ENCODE measurements at regions not wholly inside any gene's neighbourhood (a gene's known extent, or its start where the extent isn't known, plus 50 kb on each side); places are given as distances from the start of the nearest gene placed in this dataset.

DNA sequence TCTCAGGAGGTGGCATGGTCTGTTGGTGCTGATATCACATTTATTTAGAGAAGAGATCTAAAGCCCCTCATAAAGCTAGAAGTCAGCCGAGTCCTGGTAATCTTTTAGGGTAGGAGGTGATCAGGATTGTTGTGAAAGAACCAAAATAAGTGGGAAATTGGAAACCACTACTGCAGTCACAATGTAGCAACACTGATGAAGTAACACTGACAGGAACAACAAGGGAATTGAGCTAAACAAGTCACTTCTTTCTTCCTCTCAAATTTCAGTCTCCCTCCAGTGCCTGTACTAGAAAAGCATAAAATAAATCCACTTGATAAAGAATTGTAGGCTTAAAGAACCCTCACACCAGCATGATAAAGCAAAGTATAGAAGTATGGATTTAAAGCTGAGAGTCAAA is 1509.0 kb downstream of the GRIK2 start:
- CTCF ChIA-PET: no interaction called here
- Histone ChIP-seq H3K9me3 (replicated peaks; ENCODE audit: control insufficient read depth, insufficient read depth, low read length) (no peaks in the 10 kb centered on the region), H3K4me3 (replicated peaks in 1 of 3; ENCODE audit: insufficient read depth in 1 of 3, low read depth in 1 of 3, low read length in 3 of 3) (no peak overlapping the region), H3K79me2 (ENCODE audit: control insufficient read depth, insufficient read depth, low read length) (no peaks in the 10 kb centered on the region), H3K36me3 (ENCODE audit: control insufficient read depth in 2 of 2, extremely low read depth in 1 of 2, insufficient read depth in 2 of 2, low read length in 2 of 2) (no peaks in the 10 kb centered on the region), H3K4me2 (ENCODE audit: insufficient read depth, low read length) (no peak overlapping the region), H3K9ac (replicated peaks; ENCODE audit: extremely low read depth, insufficient read depth, low read length) (no peak overlapping the region), H3K4me1 (ENCODE audit: control insufficient read depth, extremely low read depth, insufficient read depth, low read length) (no peaks in the 10 kb centered on the region), H3K27me3 (ENCODE audit: control insufficient read depth in 2 of 2, insufficient read depth in 2 of 2, low read length in 2 of 2) (no peaks in the 10 kb centered on the region), H3K27ac (ENCODE audit: insufficient read depth, low read depth, low read length) (no peak overlapping the region), H4K20me1 (replicated peaks; ENCODE audit: control insufficient read depth, extremely low read depth, insufficient read depth, low read length) (no peaks in the 10 kb centered on the region), H3K9me1 (replicated peaks; ENCODE audit: control insufficient read depth, extremely low read depth, insufficient read depth, low read length) (no peaks in the 10 kb centered on the region), H2AFZ (ENCODE audit: low read depth, low read length) (no peak overlapping the region)
- dilution Hi-C loops (cut with MboI; ENCODE audit: extremely low pct_ligation_motif_present, low sequenced_read_pairs): no loop called here
- TF ChIP-seq POLR2AphosphoS5 (IDR thresholded peaks at IDR 0.05; ENCODE audit: insufficient read depth, low read depth, low read length) (no peak), GATA2 (IDR thresholded peaks at IDR 0.05; ENCODE audit: insufficient read depth, insufficient read length, low read depth, low read length) (no peak), MYC (IDR thresholded peaks at IDR 0.05; ENCODE audit: low read depth, low read length) (no peak)
- TF ChIP-seq, protein P1, sequence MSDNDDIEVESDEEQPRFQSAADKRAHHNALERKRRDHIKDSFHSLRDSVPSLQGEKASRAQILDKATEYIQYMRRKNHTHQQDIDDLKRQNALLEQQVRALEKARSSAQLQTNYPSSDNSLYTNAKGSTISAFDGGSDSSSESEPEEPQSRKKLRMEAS (IDR thresholded peaks at IDR 0.05; ENCODE audit: insufficient read depth, insufficient read length): no peak
- no peak for DNase-seq (ENCODE audit: low read depth, low spot score)
- BruUV-seq (replicated peaks): no TSS peak
- intact Hi-C loops (cut with micrococcal nuclease): no loop called here
- POLR2A ChIA-PET: no interaction called here
- no peak for FAIRE-seq

DNA sequence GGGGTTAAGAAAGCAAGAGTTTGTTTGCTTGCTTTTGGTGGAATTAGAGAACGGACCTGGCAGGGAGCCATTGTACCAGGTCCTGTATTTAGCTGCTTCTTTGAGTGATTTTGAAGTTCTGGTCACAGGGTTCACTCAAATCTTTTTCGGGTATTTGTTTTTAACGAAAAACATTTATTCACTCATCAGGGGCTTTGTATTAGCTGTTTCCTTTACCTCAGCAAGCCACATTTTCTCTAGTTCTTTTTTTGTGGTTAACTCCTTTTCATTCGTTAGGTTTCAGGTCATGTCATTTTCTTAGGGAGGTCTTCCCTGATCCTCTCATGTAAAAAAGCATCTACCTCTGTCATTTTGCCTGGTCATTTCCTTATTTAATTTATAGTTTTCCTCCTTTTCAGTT is 1502.2 kb downstream of the GRIK2 start:
- Histone ChIP-seq H3K4me1 (ENCODE audit: control insufficient read depth, extremely low read depth, insufficient read depth, low read length) (no peaks in the 10 kb centered on the region), H3K27ac (ENCODE audit: insufficient read depth, low read depth, low read length) (no peak overlapping the region), H3K9me3 (replicated peaks; ENCODE audit: control insufficient read depth, insufficient read depth, low read length) (no peaks in the 10 kb centered on the region), H3K27me3 (ENCODE audit: control insufficient read depth in 2 of 2, insufficient read depth in 2 of 2, low read length in 2 of 2) (no peaks in the 10 kb centered on the region), H3K9ac (replicated peaks; ENCODE audit: extremely low read depth, insufficient read depth, low read length) (no peak overlapping the region), H4K20me1 (replicated peaks; ENCODE audit: control insufficient read depth, extremely low read depth, insufficient read depth, low read length) (no peaks in the 10 kb centered on the region), H3K4me3 (replicated peaks in 1 of 3; ENCODE audit: insufficient read depth in 1 of 3, low read depth in 1 of 3, low read length in 3 of 3) (no peak overlapping the region), H3K36me3 (ENCODE audit: control insufficient read depth in 2 of 2, extremely low read depth in 1 of 2, insufficient read depth in 2 of 2, low read length in 2 of 2) (no peaks in the 10 kb centered on the region), H3K79me2 (ENCODE audit: control insufficient read depth, insufficient read depth, low read length) (no peaks in the 10 kb centered on the region), H3K4me2 (ENCODE audit: insufficient read depth, low read length) (no peak overlapping the region), H3K9me1 (replicated peaks; ENCODE audit: control insufficient read depth, extremely low read depth, insufficient read depth, low read length) (no peaks in the 10 kb centered on the region), H2AFZ (ENCODE audit: low read depth, low read length) (no peak overlapping the region)
- intact Hi-C loops (cut with micrococcal nuclease): no loop called here
- FAIRE-seq (no peak), DNase-seq (ENCODE audit: low read depth, low spot score) (no peak)
- no TSS peak for BruUV-seq (replicated peaks)
- POLR2A ChIA-PET: no interaction called here
- dilution Hi-C loops (cut with MboI; ENCODE audit: extremely low pct_ligation_motif_present, low sequenced_read_pairs): no loop called here
- TF ChIP-seq JUN (IDR thresholded peaks at IDR 0.05; ENCODE audit: borderline replicate concordance, insufficient read depth, insufficient read length, low read depth) (no peak), GATA2 (IDR thresholded peaks at IDR 0.05; ENCODE audit: insufficient read depth, insufficient read length, low read depth, low read length) (no peak)
- TF ChIP-seq, protein P2, sequence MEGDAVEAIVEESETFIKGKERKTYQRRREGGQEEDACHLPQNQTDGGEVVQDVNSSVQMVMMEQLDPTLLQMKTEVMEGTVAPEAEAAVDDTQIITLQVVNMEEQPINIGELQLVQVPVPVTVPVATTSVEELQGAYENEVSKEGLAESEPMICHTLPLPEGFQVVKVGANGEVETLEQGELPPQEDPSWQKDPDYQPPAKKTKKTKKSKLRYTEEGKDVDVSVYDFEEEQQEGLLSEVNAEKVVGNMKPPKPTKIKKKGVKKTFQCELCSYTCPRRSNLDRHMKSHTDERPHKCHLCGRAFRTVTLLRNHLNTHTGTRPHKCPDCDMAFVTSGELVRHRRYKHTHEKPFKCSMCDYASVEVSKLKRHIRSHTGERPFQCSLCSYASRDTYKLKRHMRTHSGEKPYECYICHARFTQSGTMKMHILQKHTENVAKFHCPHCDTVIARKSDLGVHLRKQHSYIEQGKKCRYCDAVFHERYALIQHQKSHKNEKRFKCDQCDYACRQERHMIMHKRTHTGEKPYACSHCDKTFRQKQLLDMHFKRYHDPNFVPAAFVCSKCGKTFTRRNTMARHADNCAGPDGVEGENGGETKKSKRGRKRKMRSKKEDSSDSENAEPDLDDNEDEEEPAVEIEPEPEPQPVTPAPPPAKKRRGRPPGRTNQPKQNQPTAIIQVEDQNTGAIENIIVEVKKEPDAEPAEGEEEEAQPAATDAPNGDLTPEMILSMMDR (IDR thresholded peaks at IDR 0.05; ENCODE audit: extremely low read depth in 1 of 2, insufficient read depth in 1 of 2, low read depth in 1 of 2, low read length in 2 of 2): no peak
- TF ChIP-seq, protein P1 (IDR thresholded peaks at IDR 0.05; ENCODE audit: insufficient read depth, insufficient read length): no peak
- CTCF ChIA-PET: no interaction called here

All from endothelial cell of umbilical vein (primary cell).